Esophagus muscularis mucosa (tissue), 4 donors: ENCODE measurements at regions not wholly inside any gene's neighbourhood (a gene's known extent, or its start where the extent isn't known, plus 50 kb on each side); places are given as distances from the start of the nearest gene placed in this dataset.

Experiments used
- DNase-seq: peaks from one replicate; pipeline ENCODE4 v3.0.0-alpha.2; 2017; ENCODE audit errors: extremely low spot score
- H3K27ac ChIP-seq, 4 donors: fragments of 200-600 bp; sonication (generic); replicated peaks in 1 of 4; 1 replicate in 3 of 4; 2 replicates in 1 of 4; pipeline ENCODE4 v1.5.1; 2016 to 2019; ENCODE audit warnings: mild to moderate bottlenecking in 1 of 4
- H3K27me3 ChIP-seq, 4 donors: fragments of 200-600 bp; sonication (generic); one replicate each; pipeline versions ENCODE4 v1.5.1 to v1.6.0; 2016 to 2019
- H3K36me3 ChIP-seq, 4 donors: fragments of 200-600 bp; sonication (generic); one replicate each; pipeline ENCODE4 v1.5.1; 2016 to 2019
- H3K4me1 ChIP-seq, 4 donors: fragments of 200-600 bp; sonication (generic); one replicate each; pipeline ENCODE4 v1.5.1; 2016 to 2019
- H3K4me3 ChIP-seq, 4 donors: fragments of 200-600 bp; sonication (generic); 1 replicate in 2 of 4; 2 replicates in 2 of 4; pipeline ENCODE4 v1.5.1; 2016 to 2019; ENCODE audit warnings: mild to moderate bottlenecking in 4 of 4, moderate library complexity in 1 of 4
- H3K9me3 ChIP-seq, 4 donors: fragments of 200-600 bp; sonication (generic); 1 replicate in 3 of 4; 2 replicates in 1 of 4; pipeline ENCODE4 v1.5.1; 2016 to 2019
- CTCF ChIP-seq, 3 experiments: fragments of 200-600 bp in 2 of 3; fragments of 450-650 bp in 1 of 3; sonication (generic) in 2 of 3; IDR thresholded peaks; one replicate each; pipeline ENCODE4 v1.5.1; 2017 to 2019; ENCODE audit warnings: antibody characterized with exemption in 3 of 3, mild to moderate bottlenecking in 2 of 3, moderate library complexity in 1 of 3
- EP300 ChIP-seq: sonication (generic); formaldehyde crosslinking; IDR thresholded peaks from one replicate; pipeline ENCODE4 v1.6.1; 2017; ENCODE audit warnings: antibody characterized with exemption
- POLR2A ChIP-seq: fragments of 450-650 bp; IDR thresholded peaks from one replicate; pipeline ENCODE4 v1.6.1; 2017; ENCODE audit warnings: antibody characterized with exemption, moderate library complexity, mild to moderate bottlenecking, low read depth
- POLR2AphosphoS5 ChIP-seq, 2 donors: sonication (generic); formaldehyde crosslinking; IDR thresholded peaks; one replicate each; pipeline ENCODE4 v1.6.1; 2017; ENCODE audit warnings: antibody characterized with exemption in 2 of 2
- WGBS: methylation state at CpG from one replicate; pipeline ENCODE4 v1.1.5; 2018; 5-methylcytosine and 5-hydroxymethylcytosine counted together
- intact Hi-C: fragments of 100-400 bp; cut with DNase I; formaldehyde crosslinking; loops from one replicate; pipeline ENCODE4 v1.15.1; 2023

DNA sequence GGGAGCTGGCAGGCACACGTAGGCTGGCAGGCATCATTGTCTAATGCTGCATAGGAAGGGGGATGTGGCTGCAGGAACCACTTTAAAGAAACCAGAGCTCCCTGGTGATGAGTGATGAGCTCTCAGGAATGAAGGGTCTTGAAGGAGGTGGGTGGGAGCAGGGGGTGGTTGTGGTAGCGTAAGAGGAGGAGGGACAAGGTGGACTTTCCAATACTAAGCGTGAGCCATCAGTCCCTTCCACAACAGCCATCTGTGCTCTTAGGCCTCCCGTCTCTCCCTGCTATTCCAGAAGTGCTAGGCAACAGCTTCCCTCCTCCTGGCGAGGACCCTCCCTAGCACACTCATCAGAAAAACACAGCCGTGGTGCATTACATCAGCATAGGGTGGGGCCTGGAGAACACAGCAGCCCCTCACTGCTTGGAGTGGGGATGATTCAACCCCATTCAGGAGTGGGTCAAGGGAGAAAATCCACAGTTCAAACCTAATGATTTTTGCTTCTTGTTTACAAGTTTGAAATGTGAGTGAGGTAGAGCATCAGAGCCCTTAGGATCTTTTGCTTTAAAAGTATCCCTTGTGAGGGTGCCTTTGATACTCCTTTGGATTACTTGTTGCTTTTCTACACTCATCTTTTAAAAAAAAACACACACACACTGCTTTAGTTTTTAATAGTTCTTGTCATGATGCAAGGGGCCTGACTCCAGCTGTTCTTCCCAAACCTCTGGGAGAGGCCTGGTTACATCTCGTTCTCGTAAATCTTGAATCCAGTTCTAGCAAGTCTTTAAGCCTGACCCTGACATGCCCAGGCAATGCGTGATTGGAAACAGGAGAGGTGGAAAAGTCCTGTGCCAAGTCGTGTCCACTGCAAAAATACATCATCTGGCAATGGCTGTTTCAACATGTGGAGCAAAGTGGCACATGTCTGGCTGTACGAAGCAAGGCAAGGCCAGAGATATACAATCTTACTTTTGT lies 356.4 kb upstream of the DDHD1 start:
- 76% methylated on average over 11 of the region's 11 CpGs for WGBS
- no peaks in the 10 kb centered on the region for H3K36me3 ChIP-seq
- H3K4me1 ChIP-seq: peaks cover 0 to 12% (median 0%) of the 10 kb centered on the region in 4 donors
- DNase-seq: no peak
- no peak overlapping the region for H3K4me3 ChIP-seq
- no peaks in the 10 kb centered on the region for H3K27me3 ChIP-seq
- intact Hi-C loops: no loop called here
- H3K27ac ChIP-seq: peak overlapping the region; percentile 40 to 66 (median 60)
- TF ChIP-seq CTCF (IDR thresholded peaks at IDR 0.05) (no peak), POLR2AphosphoS5 (IDR thresholded peaks at IDR 0.05) (peak; percentile 21 to 24)
- H3K9me3 ChIP-seq: no peaks in the 10 kb centered on the region

- 28% methylated on average over 3 of the region's 3 CpGs for WGBS
- peaks cover 0 to 4% (median 0%) of the 10 kb centered on the region in 4 donors for H3K9me3 ChIP-seq
- peak overlapping the region in 3 of 4 donors; percentile 18 to 49 (median 20) for H3K27ac ChIP-seq
- peaks cover 0 to 20% (median 16%) of the 10 kb centered on the region in 4 donors for H3K4me1 ChIP-seq
- H3K36me3 ChIP-seq: no peaks in the 10 kb centered on the region
- H3K27me3 ChIP-seq: no peaks in the 10 kb centered on the region
- no peak for TF ChIP-seq CTCF (IDR thresholded peaks at IDR 0.05)
- TF ChIP-seq EP300: no peak
- TF ChIP-seq POLR2A: no peak
- TF ChIP-seq POLR2AphosphoS5 (IDR thresholded peaks at IDR 0.05): no peak
- no peak for DNase-seq
- intact Hi-C loops: no loop called here
- H3K4me3 ChIP-seq: no peak overlapping the region
These were observed 348.5 kb upstream of the DDHD1 start for GRCh38 chr14:53501361-53502211.

GRCh38 chr14:53500191-53500590 lies 347.1 kb upstream of the DDHD1 start:
- no peak overlapping the region for H3K4me3 ChIP-seq
- peaks cover 0 to 20% (median 16%) of the 10 kb centered on the region in 4 donors for H3K4me1 ChIP-seq
- no peak overlapping the region for H3K27ac ChIP-seq
- H3K36me3 ChIP-seq: no peaks in the 10 kb centered on the region
- intact Hi-C loops: no loop called here
- 100% methylated on average over 1 of the region's 1 CpG for WGBS
- peaks cover 0 to 4% (median 0%) of the 10 kb centered on the region in 4 donors for H3K9me3 ChIP-seq
- TF ChIP-seq EP300 (no peak), CTCF (IDR thresholded peaks at IDR 0.05) (no peak), POLR2A (no peak), POLR2AphosphoS5 (IDR thresholded peaks at IDR 0.05) (no peak)
- H3K27me3 ChIP-seq: no peaks in the 10 kb centered on the region
- no peak for DNase-seq

GRCh38 chr14:53496668-53497067 lies 343.5 kb upstream of the DDHD1 start:
- H3K4me3 ChIP-seq: no peak overlapping the region
- DNase-seq: no peak
- WGBS: 92% methylated on average over 2 of the region's 2 CpGs
- peaks cover 0 to 14% (median 10%) of the 10 kb centered on the region in 4 donors for H3K4me1 ChIP-seq
- TF ChIP-seq CTCF (IDR thresholded peaks at IDR 0.05) (no peak), POLR2A (no peak), EP300 (no peak), POLR2AphosphoS5 (IDR thresholded peaks at IDR 0.05) (no peak)
- no peaks in the 10 kb centered on the region for H3K9me3 ChIP-seq
- no peak overlapping the region for H3K27ac ChIP-seq
- H3K27me3 ChIP-seq: no peaks in the 10 kb centered on the region
- intact Hi-C loops: no loop called here
- H3K36me3 ChIP-seq: no peaks in the 10 kb centered on the region
